GM12864 (cell line): ENCODE measurements at regions not wholly inside any gene's neighbourhood (a gene's known extent, or its start where the extent isn't known, plus 50 kb on each side); places are given as distances from the start of the nearest gene placed in this dataset.
A peak's percentile ranks its signal among the peaks of the same experiment; 100 is the strongest.

Source experiments
- DNase-seq: peaks from one replicate; pipeline ENCODE4 v3.0.0-alpha.2; 2011; ENCODE audit warnings: low read depth
- H3K4me3 ChIP-seq: 2 replicates; pipeline ENCODE4 v1.5.1; 2011; ENCODE audit warnings: mild to moderate bottlenecking, low read depth, low read length, control low read depth
- CTCF ChIP-seq: IDR thresholded peaks from 2 replicates; pipeline ENCODE4 v1.5.1; 2011; ENCODE audit warnings: low read depth, mild to moderate bottlenecking, moderate library complexity, low read length, control low read depth, inconsistent platforms; ENCODE audit errors: missing control alignments

GRCh38 chr2:117674172-117674571, 140.3 kb upstream of the DDX18 start:
- H3K4me3 ChIP-seq = no peak overlapping the region
- DNase-seq = no peak
- no peak for TF ChIP-seq CTCF

GRCh38 chr2:117679952-117680351, 134.5 kb upstream of the DDX18 start:
- DNase-seq = no peak

GRCh38 chr2:117684919-117685318, 129.6 kb upstream of the DDX18 start:
- H3K4me3 ChIP-seq = no peak overlapping the region
- TF ChIP-seq CTCF = no peak
- no peak for DNase-seq

More at GRCh38 chr2:117679952-117680351, 134.5 kb upstream of the DDX18 start:
- TF ChIP-seq CTCF = no peak
- no peak overlapping the region for H3K4me3 ChIP-seq

- peak; percentile 5 for DNase-seq
- no peak overlapping the region for H3K4me3 ChIP-seq
- no peak for TF ChIP-seq CTCF
These were observed 127.8 kb upstream of the DDX18 start for GRCh38 chr2:117686699-117687098.

GRCh38 chr2:117691595-117691994, 122.9 kb upstream of the DDX18 start:
- H3K4me3 ChIP-seq = no peak overlapping the region
- TF ChIP-seq CTCF = no peak
- DNase-seq = no peak

GRCh38 chr2:117692001-117692763, 122.3 kb upstream of the DDX18 start:
- DNase-seq = no peak
- TF ChIP-seq CTCF = no peak

GRCh38 chr2:117693154-117693553, 121.3 kb upstream of the DDX18 start:
- DNase-seq = no peak
- H3K4me3 ChIP-seq = no peak overlapping the region
- TF ChIP-seq CTCF = no peak

More at GRCh38 chr2:117692001-117692763, 122.3 kb upstream of the DDX18 start:
- H3K4me3 ChIP-seq = no peak overlapping the region
